ENCODE measurements at regions not wholly inside any gene's neighbourhood (a gene's known extent, or its start where the extent isn't known, plus 50 kb on each side); places are given as distances from the start of the nearest gene placed in this dataset.

DNA sequence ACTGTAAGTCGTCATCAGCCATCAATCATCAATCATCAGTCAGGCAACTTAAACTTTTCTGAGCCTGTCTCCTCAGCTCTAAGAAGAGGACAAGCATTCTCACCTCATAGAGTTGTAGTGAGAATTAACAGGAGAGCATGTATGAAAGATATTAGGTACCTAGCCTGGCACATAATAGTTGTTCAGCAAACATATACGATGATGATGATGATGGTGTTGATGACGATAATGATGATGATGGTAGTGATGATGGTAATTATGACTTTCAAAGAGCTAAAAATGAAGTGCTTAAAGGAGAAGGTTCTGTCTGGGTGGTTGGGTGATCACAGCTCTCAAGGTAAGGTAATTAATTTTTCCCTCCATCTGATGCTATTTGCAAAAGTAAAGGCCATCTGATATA lies 55.1 kb upstream of the ADRB1 start:
- no peak for TF ChIP-seq POLR2A (IDR thresholded peaks at IDR 0.05)
- TF ChIP-seq, protein P1, sequence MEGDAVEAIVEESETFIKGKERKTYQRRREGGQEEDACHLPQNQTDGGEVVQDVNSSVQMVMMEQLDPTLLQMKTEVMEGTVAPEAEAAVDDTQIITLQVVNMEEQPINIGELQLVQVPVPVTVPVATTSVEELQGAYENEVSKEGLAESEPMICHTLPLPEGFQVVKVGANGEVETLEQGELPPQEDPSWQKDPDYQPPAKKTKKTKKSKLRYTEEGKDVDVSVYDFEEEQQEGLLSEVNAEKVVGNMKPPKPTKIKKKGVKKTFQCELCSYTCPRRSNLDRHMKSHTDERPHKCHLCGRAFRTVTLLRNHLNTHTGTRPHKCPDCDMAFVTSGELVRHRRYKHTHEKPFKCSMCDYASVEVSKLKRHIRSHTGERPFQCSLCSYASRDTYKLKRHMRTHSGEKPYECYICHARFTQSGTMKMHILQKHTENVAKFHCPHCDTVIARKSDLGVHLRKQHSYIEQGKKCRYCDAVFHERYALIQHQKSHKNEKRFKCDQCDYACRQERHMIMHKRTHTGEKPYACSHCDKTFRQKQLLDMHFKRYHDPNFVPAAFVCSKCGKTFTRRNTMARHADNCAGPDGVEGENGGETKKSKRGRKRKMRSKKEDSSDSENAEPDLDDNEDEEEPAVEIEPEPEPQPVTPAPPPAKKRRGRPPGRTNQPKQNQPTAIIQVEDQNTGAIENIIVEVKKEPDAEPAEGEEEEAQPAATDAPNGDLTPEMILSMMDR (IDR thresholded peaks at IDR 0.05), result no peak
